HG02623 (cell line): ENCODE measurements at regions not wholly inside any gene's neighbourhood (a gene's known extent, or its start where the extent isn't known, plus 50 kb on each side); places are given as distances from the start of the nearest gene placed in this dataset.

Experiments
- ATAC-seq: cut with Tn5 transposase; IDR thresholded peaks from one replicate; pipeline ENCODE4 v1.9.1; 2021; ENCODE audit warnings: moderate library complexity; ENCODE audit not compliant: unreplicated experiment

GRCh38 chr1:116322752-116323405 is 50.2 kb upstream of the ATP1A1 start:
- no peak for ATAC-seq
